ENCODE measurements at regions not wholly inside any gene's neighbourhood (a gene's known extent, or its start where the extent isn't known, plus 50 kb on each side); places are given as distances from the start of the nearest gene placed in this dataset.

- FAIRE-seq = no peak
- intact Hi-C loops (cut with micrococcal nuclease) = loop anchor here (1.0 kb wide), 1 partner anchor 212 kb away; no protein-coding TSS in a partner anchor
- no TSS peak for BruUV-seq (replicated peaks)
Measured at GRCh38 chr9:134231767-134232166, 67.4 kb upstream of the RNU6ATAC start.

More at GRCh38 chr9:134231767-134232166, 67.4 kb upstream of the RNU6ATAC start:
- no peaks in the 10 kb centered on the region for H3K4me1 ChIP-seq (ENCODE audit: control insufficient read depth, extremely low read depth, insufficient read depth, low read length)
- ChIA-PET CTCF (interaction anchor here (1.0 kb wide), 1 partner anchor 61 kb away, joined by 3 read pairs; no protein-coding TSS in a partner anchor), POLR2A (no interaction called here)
- dilution Hi-C loops (cut with MboI; ENCODE audit: extremely low pct_ligation_motif_present, low sequenced_read_pairs) = no loop called here
- no peaks in the 10 kb centered on the region for H3K79me2 ChIP-seq (ENCODE audit: control insufficient read depth, insufficient read depth, low read length)
- no peak for DNase-seq (ENCODE audit: low read depth, low spot score)
- H3K9me1 ChIP-seq (replicated peaks; ENCODE audit: control insufficient read depth, extremely low read depth, insufficient read depth, low read length) = no peaks in the 10 kb centered on the region
- no peak overlapping the region for H3K27ac ChIP-seq (ENCODE audit: insufficient read depth, low read depth, low read length)
- H3K27me3 ChIP-seq (ENCODE audit: control insufficient read depth in 2 of 2, insufficient read depth in 2 of 2, low read length in 2 of 2) = no peaks in the 10 kb centered on the region
- H3K36me3 ChIP-seq (ENCODE audit: control insufficient read depth in 2 of 2, extremely low read depth in 1 of 2, insufficient read depth in 2 of 2, low read length in 2 of 2) = no peaks in the 10 kb centered on the region
- no peak overlapping the region for H3K4me3 ChIP-seq (replicated peaks in 1 of 3; ENCODE audit: insufficient read depth in 1 of 3, low read depth in 1 of 3, low read length in 3 of 3)
- H2AFZ ChIP-seq (ENCODE audit: low read depth, low read length) = no peak overlapping the region
- no peaks in the 10 kb centered on the region for H4K20me1 ChIP-seq (replicated peaks; ENCODE audit: control insufficient read depth, extremely low read depth, insufficient read depth, low read length)
- TF ChIP-seq POLR2A (IDR thresholded peaks at IDR 0.05; ENCODE audit: low read depth, low read length) (no peak), MAX (IDR thresholded peaks at IDR 0.05; ENCODE audit: insufficient read depth, insufficient read length) (no peak), JUN (IDR thresholded peaks at IDR 0.05; ENCODE audit: borderline replicate concordance, insufficient read depth, insufficient read length, low read depth) (no peak), FOS (IDR thresholded peaks at IDR 0.05; ENCODE audit: borderline replicate concordance, insufficient read depth, low read length) (no peak), POLR2AphosphoS5 (IDR thresholded peaks at IDR 0.05; ENCODE audit: insufficient read depth, low read depth, low read length) (no peak), EZH2 (IDR thresholded peaks at IDR 0.05; ENCODE audit: borderline replicate concordance, low read depth, low read length, severe bottlenecking) (no peak), GATA2 (IDR thresholded peaks at IDR 0.05; ENCODE audit: insufficient read depth, insufficient read length, low read depth, low read length) (no peak), MYC (IDR thresholded peaks at IDR 0.05; ENCODE audit: low read depth, low read length) (no peak), CTCF (IDR thresholded peaks at IDR 0.05; ENCODE audit: extremely low read depth in 1 of 2, insufficient read depth in 1 of 2, low read depth in 1 of 2, low read length in 2 of 2) (no peak)
- H3K9ac ChIP-seq (replicated peaks; ENCODE audit: extremely low read depth, insufficient read depth, low read length) = no peak overlapping the region
- no peaks in the 10 kb centered on the region for H3K9me3 ChIP-seq (replicated peaks; ENCODE audit: control insufficient read depth, insufficient read depth, low read length)
- no peak overlapping the region for H3K4me2 ChIP-seq (ENCODE audit: insufficient read depth, low read length)

Measured in endothelial cell of umbilical vein (primary cell).